ENCODE measurements at regions not wholly inside any gene's neighbourhood (a gene's known extent, or its start where the extent isn't known, plus 50 kb on each side); places are given as distances from the start of the nearest gene placed in this dataset.

- TF ChIP-seq CTCF (IDR thresholded peaks at IDR 0.05) (no peak), EP300 (IDR thresholded peaks at IDR 0.05) (no peak), POLR2AphosphoS5 (IDR thresholded peaks at IDR 0.05) (no peak)
Measured at GRCh38 chr6:14784596-14785492, 461.0 kb upstream of the JARID2 start.

Data from sigmoid colon (tissue), 4 donors.